Brain microvascular endothelial cell (primary cell): ENCODE measurements at regions not wholly inside any gene's neighbourhood (a gene's known extent, or its start where the extent isn't known, plus 50 kb on each side); places are given as distances from the start of the nearest gene placed in this dataset.

Experiments used
- DNase-seq: peaks from one replicate; pipeline ENCODE4 v3.0.0-alpha.2; 2020
- H3K27ac ChIP-seq: fragments of 250-450 bp; sonication (Bioruptor Pico); 2 replicates; pipeline ENCODE4 v1.5.1; 2020; ENCODE audit warnings: mild to moderate bottlenecking, moderate library complexity
- H3K27me3 ChIP-seq: fragments of 250-450 bp; sonication (Bioruptor Pico); replicated peaks from 2 replicates; pipeline ENCODE4 v1.5.1; 2020; ENCODE audit warnings: mild to moderate bottlenecking
- H3K36me3 ChIP-seq: fragments of 250-450 bp; sonication (Bioruptor Pico); replicated peaks from 2 replicates; pipeline ENCODE4 v1.5.1; 2020; ENCODE audit warnings: mild to moderate bottlenecking
- H3K4me3 ChIP-seq: 2 replicates; pipeline ENCODE4 v1.5.1; 2011; ENCODE audit warnings: low read depth, mild to moderate bottlenecking, control low read depth, low read length, moderate library complexity
- CTCF ChIP-seq: IDR thresholded peaks from 2 replicates; pipeline ENCODE4 v1.5.1; 2011; ENCODE audit warnings: low read depth, mild to moderate bottlenecking, moderate library complexity, low read length, control low read depth, inconsistent platforms; ENCODE audit errors: missing control alignments
- in situ Hi-C: cut with HindIII; loops from 2 replicates; pipeline ENCODE4 v1.10.0; 2017; ENCODE audit warnings: low sequenced_read_pairs, low pct_ligation_motif_present

DNA sequence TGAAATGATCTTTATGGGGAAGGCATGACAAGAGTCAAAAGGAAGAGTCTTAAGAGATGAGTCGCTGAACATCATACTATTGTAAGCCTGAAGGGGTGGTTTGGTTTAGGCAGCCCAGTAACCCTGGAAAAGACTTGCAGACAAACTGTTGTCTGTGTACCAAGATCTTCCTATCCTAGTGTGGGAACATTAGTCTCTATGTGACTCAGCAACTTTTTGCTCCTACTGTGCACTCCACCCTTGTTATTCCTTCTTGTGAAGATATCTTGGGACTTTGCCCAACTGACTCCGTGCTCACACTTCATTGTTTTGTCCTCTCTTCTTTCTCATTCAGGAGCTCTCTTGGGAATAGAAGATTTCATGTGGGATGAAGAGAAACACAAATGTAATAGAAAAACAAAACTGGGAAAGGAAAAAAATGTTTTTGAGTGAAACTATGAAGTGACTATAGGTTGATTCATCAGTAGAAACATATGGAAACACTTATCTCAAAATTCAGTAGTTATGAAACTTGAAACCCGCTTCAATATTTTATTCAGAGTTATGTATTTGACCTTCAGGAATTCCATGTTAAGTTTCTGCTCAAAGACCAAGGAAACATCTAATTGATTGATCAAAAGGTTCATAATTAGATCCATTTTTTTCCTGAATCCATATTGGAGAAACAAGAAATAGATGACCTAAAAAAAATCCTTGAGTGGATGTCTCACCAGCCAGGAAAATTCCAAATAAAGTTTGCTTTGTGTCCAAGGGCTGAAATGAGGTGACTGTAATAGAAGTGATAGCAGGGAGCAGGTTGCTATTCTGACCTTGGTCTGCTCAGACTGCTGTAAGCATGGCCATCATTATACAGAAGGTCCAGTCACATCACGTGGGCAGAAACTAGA, 67.2 kb downstream of the BTG1 start:
- H3K27ac ChIP-seq: peak overlapping the region; percentile 96
- no peaks in the 10 kb centered on the region for H3K27me3 ChIP-seq
- in situ Hi-C loops: no loop called here
- H3K36me3 ChIP-seq: no peaks in the 10 kb centered on the region
- no peak for TF ChIP-seq CTCF
- peak; percentile 98 for DNase-seq
- H3K4me3 ChIP-seq: no peak overlapping the region

DNA sequence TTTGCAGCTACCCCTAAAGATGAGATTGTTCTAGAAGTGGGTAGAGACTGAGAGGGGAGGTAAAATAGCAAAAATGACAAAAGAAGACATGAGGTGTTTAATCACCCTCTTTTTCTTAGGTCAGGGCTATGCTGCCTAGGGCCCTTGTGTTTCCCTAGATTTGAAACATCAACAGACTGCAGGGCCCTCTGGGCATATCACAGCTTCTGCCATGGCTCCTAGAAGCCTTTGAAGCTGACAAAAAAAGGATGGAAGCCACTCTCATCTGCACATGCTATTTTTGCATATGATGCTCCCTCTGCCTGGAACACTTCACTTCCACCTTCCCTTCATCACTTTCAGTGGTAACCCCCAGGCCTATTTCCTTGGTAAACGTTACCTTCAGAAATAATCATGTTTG, 68.1 kb downstream of the BTG1 start:
- no peaks in the 10 kb centered on the region for H3K27me3 ChIP-seq
- H3K27ac ChIP-seq: peak overlapping the region; percentile 96
- in situ Hi-C loops: no loop called here
- no peak for TF ChIP-seq CTCF
- H3K36me3 ChIP-seq: no peaks in the 10 kb centered on the region
- H3K4me3 ChIP-seq: no peak overlapping the region
- no peak for DNase-seq

DNA sequence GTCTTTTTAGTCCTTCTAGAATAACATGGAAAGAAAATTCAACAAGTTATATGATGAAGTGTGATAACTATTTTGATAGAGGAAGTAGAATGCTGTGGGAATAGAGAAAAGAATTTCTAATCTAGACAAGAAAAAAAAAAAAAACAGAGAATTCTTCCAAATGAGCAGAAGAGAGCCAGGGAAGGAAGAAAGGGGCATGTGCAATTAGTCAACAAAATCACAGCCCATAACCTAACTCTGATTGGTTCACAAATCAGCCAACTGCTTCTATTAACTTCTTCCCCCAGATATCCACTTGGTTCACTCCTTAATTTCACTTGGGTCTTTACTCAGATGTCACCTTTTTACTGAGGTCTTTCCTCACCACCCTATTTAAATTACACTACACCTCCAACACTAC, 69.5 kb downstream of the BTG1 start:
- Histone ChIP-seq H3K27ac (peak overlapping the region; percentile 96), H3K36me3 (no peaks in the 10 kb centered on the region), H3K4me3 (no peak overlapping the region), H3K27me3 (no peaks in the 10 kb centered on the region)
- no peak for DNase-seq
- TF ChIP-seq CTCF: no peak
- in situ Hi-C loops: no loop called here

GRCh38 chr12:92075425-92075914, 70.2 kb downstream of the BTG1 start:
- TF ChIP-seq CTCF: no peak
- in situ Hi-C loops: no loop called here
- H3K27me3 ChIP-seq: no peaks in the 10 kb centered on the region
- peak; percentile 74 for DNase-seq
- H3K36me3 ChIP-seq: no peaks in the 10 kb centered on the region
- H3K4me3 ChIP-seq: no peak overlapping the region
- peak overlapping the region; percentile 96 for H3K27ac ChIP-seq

DNA sequence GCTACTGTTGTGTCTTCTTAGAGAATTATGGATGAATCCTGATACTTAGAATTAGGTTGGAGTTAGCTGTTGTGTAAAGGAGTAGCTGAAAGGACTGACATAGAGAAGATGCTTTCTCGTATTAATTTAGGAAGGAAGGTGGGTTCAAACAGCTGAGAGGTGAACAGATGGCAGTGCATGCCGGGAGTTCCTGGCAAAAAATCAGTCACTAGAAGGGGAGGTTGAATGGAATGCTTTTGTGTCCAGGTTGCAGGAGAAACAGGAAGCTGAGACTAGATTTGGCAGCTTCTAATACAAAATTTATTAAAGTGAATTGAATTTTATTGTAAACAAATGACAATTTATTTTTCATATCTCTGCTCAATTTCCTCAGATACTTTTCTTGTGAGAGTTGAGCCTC, 70.8 kb downstream of the BTG1 start:
- no peak for TF ChIP-seq CTCF
- no peaks in the 10 kb centered on the region for H3K27me3 ChIP-seq
- in situ Hi-C loops: no loop called here
- H3K36me3 ChIP-seq: no peaks in the 10 kb centered on the region
- no peak for DNase-seq
- H3K4me3 ChIP-seq: no peak overlapping the region
- peak overlapping the region; percentile 96 for H3K27ac ChIP-seq
